Retinal pigment epithelial cell (primary cell): ENCODE measurements at regions not wholly inside any gene's neighbourhood (a gene's known extent, or its start where the extent isn't known, plus 50 kb on each side); places are given as distances from the start of the nearest gene placed in this dataset.

Source experiments
- DNase-seq: peaks from one replicate; pipeline ENCODE4 v3.0.0-alpha.2; 2010; ENCODE audit warnings: low read depth
- H3K4me3 ChIP-seq: 2 replicates; pipeline ENCODE4 v1.5.1; 2011; ENCODE audit warnings: mild to moderate bottlenecking, low read length, control low read depth, moderate library complexity
- CTCF ChIP-seq: conservative IDR thresholded peaks from 2 replicates; pipeline ENCODE4 v1.5.1; 2011; ENCODE audit warnings: low read depth, low read length, control low read depth, inconsistent platforms

DNA sequence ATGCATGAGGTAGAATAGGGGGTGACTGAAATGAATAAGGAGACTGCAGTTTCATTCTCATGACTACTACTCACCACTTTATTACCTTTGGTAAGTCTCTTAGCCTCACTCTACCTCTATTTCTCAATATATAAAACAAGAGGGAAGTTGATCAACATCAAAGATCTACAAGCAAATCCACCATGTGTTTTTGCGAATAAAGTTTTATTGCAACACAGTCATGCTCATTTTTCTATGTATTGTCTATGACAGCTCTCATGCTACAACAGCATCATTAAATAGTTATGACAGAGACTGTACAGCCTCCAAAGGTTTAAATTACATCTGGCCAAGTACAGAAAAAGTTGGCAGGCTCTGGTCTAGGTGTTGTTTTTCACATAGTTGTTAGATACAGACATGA, 72.6 kb upstream of the CPEB2 start:
- no peak overlapping the region for H3K4me3 ChIP-seq
- no peak for TF ChIP-seq CTCF
- no peak for DNase-seq

DNA sequence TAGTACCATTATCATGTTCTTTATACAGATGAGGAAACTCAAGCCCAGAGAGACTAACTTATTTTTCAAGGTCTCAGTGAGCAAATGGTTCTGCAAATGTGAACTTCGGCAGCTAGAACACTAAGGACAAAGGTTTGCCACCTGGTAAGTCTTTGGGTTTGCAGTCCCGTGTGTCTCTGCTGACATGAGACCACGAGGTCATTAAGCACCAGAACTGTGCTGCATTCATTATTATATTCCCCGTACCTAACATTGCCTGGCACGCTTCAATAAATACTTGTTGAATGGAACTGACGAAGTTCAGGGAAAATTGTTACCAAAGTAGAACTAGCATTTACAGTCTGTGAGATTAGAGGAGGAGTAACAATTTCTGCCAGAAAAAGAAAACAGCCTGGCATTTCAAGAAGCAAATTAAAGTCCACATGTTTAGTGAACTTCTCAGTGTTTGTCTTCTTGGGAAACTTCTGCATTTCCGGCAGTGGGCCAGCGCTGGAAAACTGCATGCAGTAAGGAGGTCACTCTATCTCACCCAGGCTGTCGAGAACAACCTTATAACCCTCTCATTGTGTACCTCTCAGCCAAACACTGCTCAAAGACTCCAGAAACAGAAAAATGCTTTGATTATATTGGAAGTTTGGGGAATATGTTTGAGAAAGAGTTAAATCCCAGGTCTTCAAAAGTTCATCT, 67.4 kb upstream of the CPEB2 start:
- H3K4me3 ChIP-seq, result no peak overlapping the region
- TF ChIP-seq CTCF, result no peak
- DNase-seq, result peak; percentile 72

GRCh38 chr4:14943749-14944148, 58.5 kb upstream of the CPEB2 start:
- TF ChIP-seq CTCF, result no peak
- no peak overlapping the region for H3K4me3 ChIP-seq
- DNase-seq, result no peak

GRCh38 chr4:14952352-14952751, 49.9 kb upstream of the CPEB2 start:
- TF ChIP-seq CTCF, result no peak
- no peak overlapping the region for H3K4me3 ChIP-seq
- no peak for DNase-seq
